ENCODE measurements at regions not wholly inside any gene's neighbourhood (a gene's known extent, or its start where the extent isn't known, plus 50 kb on each side); places are given as distances from the start of the nearest gene placed in this dataset.

DNA sequence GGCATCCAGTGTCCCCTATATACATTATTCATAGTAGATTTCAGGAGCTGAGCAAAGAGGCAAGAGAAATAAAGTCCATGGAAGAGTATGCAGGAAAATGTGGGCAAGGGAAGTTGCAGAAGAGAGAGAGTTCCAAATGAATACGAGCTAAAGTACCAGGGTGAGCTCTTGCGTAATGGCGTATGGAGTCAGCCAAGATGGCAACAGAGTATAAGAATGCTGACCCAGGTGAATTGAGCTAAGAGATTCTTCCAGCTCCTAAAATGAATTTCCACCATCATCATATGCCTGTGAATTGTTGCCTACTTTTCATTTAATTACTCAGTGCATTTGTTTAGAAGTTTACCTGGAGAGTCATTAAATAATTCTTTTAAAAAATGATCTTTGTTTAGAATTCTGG is 153.2 kb upstream of the CNTNAP4 start:
- TF ChIP-seq CTCF (IDR thresholded peaks at IDR 0.05; ENCODE audit: poor library complexity) = no peak
- no peak for TF ChIP-seq EZH2 (IDR thresholded peaks at IDR 0.05; ENCODE audit: borderline replicate concordance)

Data from hepatocyte (in vitro differentiated cells).